ENCODE measurements at regions not wholly inside any gene's neighbourhood (a gene's known extent, or its start where the extent isn't known, plus 50 kb on each side); places are given as distances from the start of the nearest gene placed in this dataset.

DNA sequence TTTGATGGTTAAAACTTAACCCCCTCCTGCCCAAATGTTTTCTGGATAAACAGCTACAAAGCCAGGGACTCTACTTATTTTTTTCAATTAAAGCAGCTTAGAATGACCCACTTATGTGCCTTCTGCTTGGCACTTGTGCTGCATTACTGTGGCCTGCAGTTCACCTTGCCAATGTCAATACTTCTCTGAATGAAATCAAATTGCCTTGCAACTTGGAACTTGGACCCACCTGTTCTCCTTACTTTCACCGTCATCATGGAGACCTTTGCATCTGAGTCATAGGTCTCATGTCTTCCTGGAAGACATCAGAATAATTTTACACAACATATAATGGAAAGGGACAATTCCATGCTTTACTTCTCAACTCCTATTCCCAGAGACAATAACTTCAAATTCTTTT lies 92.1 kb upstream of the FHL2 start (continued):
- TF ChIP-seq, protein P1, sequence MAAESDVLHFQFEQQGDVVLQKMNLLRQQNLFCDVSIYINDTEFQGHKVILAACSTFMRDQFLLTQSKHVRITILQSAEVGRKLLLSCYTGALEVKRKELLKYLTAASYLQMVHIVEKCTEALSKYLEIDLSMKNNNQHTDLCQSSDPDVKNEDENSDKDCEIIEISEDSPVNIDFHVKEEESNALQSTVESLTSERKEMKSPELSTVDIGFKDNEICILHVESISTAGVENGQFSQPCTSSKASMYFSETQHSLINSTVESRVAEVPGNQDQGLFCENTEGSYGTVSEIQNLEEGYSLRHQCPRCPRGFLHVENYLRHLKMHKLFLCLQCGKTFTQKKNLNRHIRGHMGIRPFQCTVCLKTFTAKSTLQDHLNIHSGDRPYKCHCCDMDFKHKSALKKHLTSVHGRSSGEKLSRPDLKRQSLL (tag by site-specific recombination; IDR thresholded peaks at IDR 0.05): no peak
- no peak for TF ChIP-seq ZNF664 (tag by site-specific recombination; IDR thresholded peaks at IDR 0.05)

DNA sequence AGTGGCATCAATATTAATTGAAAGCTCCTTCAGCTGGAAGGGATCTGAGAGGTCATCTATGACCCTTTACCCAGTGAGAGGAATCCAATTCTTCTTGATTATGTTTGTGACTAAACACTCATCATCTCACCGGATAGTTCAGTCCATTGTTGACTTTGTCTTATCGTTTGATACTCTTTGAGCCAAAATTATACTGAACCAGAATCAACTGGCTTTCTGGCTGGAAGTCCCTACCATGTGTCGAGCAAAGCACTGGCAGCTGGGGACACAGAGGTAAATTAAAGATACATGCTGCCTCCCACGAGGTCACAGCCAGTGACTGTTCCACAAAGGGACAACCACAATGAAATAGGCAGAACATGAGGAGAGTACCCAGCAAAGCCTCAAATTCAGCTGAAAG lies 91.4 kb upstream of the FHL2 start:
- TF ChIP-seq ZFP37 (tag by site-specific recombination; IDR thresholded peaks at IDR 0.05) (no peak), ZNF473 (tag by site-specific recombination; IDR thresholded peaks at IDR 0.05) (no peak), ZNF621 (tag by site-specific recombination; IDR thresholded peaks at IDR 0.05) (no peak), ZNF416 (tag by site-specific recombination; IDR thresholded peaks at IDR 0.05) (no peak), ZNF629 (tag by site-specific recombination; IDR thresholded peaks at IDR 0.05) (no peak), ZNF114 (tag by site-specific recombination; IDR thresholded peaks at IDR 0.05) (no peak), ZNF292 (tag by site-specific recombination; IDR thresholded peaks at IDR 0.05; ENCODE audit: borderline replicate concordance, low read depth) (no peak), ZNF571 (tag by site-specific recombination; IDR thresholded peaks at IDR 0.05) (no peak), ZNF707 (tag by site-specific recombination; IDR thresholded peaks at IDR 0.05) (no peak), KLF8 (tag by site-specific recombination; IDR thresholded peaks at IDR 0.05) (no peak), ZNF600 (tag by site-specific recombination; IDR thresholded peaks at IDR 0.05) (no peak), ZNF248 (tag by site-specific recombination; IDR thresholded peaks at IDR 0.05) (no peak), ZNF366 (tag by site-specific recombination; conservative IDR thresholded peaks at IDR 0.05) (no peak), ZNF214 (tag by site-specific recombination; IDR thresholded peaks at IDR 0.05; ENCODE audit: borderline replicate concordance) (no peak), ZNF529 (tag by site-specific recombination; IDR thresholded peaks at IDR 0.05; ENCODE audit: insufficient replicate concordance) (no peak), ZBTB21 (tag by site-specific recombination; IDR thresholded peaks at IDR 0.05) (no peak)
- TF ChIP-seq, protein P2, sequence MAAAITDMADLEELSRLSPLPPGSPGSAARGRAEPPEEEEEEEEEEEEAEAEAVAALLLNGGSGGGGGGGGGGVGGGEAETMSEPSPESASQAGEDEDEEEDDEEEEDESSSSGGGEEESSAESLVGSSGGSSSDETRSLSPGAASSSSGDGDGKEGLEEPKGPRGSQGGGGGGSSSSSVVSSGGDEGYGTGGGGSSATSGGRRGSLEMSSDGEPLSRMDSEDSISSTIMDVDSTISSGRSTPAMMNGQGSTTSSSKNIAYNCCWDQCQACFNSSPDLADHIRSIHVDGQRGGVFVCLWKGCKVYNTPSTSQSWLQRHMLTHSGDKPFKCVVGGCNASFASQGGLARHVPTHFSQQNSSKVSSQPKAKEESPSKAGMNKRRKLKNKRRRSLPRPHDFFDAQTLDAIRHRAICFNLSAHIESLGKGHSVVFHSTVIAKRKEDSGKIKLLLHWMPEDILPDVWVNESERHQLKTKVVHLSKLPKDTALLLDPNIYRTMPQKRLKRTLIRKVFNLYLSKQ (tag by site-specific recombination; IDR thresholded peaks at IDR 0.05; ENCODE audit: borderline replicate concordance): no peak
- TF ChIP-seq, protein P3, sequence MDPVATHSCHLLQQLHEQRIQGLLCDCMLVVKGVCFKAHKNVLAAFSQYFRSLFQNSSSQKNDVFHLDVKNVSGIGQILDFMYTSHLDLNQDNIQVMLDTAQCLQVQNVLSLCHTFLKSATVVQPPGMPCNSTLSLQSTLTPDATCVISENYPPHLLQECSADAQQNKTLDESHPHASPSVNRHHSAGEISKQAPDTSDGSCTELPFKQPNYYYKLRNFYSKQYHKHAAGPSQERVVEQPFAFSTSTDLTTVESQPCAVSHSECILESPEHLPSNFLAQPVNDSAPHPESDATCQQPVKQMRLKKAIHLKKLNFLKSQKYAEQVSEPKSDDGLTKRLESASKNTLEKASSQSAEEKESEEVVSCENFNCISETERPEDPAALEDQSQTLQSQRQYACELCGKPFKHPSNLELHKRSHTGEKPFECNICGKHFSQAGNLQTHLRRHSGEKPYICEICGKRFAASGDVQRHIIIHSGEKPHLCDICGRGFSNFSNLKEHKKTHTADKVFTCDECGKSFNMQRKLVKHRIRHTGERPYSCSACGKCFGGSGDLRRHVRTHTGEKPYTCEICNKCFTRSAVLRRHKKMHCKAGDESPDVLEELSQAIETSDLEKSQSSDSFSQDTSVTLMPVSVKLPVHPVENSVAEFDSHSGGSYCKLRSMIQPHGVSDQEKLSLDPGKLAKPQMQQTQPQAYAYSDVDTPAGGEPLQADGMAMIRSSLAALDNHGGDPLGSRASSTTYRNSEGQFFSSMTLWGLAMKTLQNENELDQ (tag by site-specific recombination; IDR thresholded peaks at IDR 0.05; ENCODE audit: low read depth): no peak
- TF ChIP-seq, protein P4, sequence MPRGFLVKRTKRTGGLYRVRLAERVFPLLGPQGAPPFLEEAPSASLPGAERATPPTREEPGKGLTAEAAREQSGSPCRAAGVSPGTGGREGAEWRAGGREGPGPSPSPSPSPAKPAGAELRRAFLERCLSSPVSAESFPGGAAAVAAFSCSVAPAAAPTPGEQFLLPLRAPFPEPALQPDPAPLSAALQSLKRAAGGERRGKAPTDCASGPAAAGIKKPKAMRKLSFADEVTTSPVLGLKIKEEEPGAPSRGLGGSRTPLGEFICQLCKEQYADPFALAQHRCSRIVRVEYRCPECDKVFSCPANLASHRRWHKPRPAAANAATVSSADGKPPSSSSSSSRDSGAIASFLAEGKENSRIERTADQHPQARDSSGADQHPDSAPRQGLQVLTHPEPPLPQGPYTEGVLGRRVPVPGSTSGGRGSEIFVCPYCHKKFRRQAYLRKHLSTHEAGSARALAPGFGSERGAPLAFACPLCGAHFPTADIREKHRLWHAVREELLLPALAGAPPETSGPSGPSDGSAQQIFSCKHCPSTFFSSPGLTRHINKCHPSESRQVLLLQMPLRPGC (tag by site-specific recombination; IDR thresholded peaks at IDR 0.05): no peak
- TF ChIP-seq, protein P5, sequence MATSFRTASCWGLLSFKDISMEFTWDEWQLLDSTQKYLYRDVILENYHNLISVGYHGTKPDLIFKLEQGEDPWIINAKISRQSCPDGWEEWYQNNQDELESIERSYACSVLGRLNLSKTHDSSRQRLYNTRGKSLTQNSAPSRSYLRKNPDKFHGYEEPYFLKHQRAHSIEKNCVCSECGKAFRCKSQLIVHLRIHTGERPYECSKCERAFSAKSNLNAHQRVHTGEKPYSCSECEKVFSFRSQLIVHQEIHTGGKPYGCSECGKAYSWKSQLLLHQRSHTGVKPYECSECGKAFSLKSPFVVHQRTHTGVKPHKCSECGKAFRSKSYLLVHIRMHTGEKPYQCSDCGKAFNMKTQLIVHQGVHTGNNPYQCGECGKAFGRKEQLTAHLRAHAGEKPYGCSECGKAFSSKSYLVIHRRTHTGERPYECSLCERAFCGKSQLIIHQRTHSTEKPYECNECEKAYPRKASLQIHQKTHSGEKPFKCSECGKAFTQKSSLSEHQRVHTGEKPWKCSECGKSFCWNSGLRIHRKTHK (tag by site-specific recombination; IDR thresholded peaks at IDR 0.05): no peak
- Histone ChIP-seq H3K36me3 (ENCODE audit: control insufficient read depth in 2 of 2, insufficient read depth in 1 of 2, low read length in 2 of 2) (no peaks in the 10 kb centered on the region), H3K9me3 (ENCODE audit: control insufficient read depth, insufficient read depth, low read depth, low read length) (no peaks in the 10 kb centered on the region), H3K27ac (ENCODE audit: extremely low read depth, low read depth, low read length) (no peak overlapping the region), H3K4me1 (ENCODE audit: control insufficient read depth, insufficient read depth, low read length) (no peaks in the 10 kb centered on the region), H3K4me3 (ENCODE audit: low read depth, low read length) (no peak overlapping the region)
- CTCF ChIA-PET: no interaction called here
- POLR2A ChIA-PET: no interaction called here
